Tibial artery (tissue), 4 donors: ENCODE measurements at regions not wholly inside any gene's neighbourhood (a gene's known extent, or its start where the extent isn't known, plus 50 kb on each side); places are given as distances from the start of the nearest gene placed in this dataset.
"Not testable (repeated sequence)": the region's sequence is repeated elsewhere in the genome, so short reads cannot be mapped to it uniquely, and the experiment has no call there.

Source experiments
- DNase-seq, 2 donors: peaks; one replicate each; pipeline ENCODE4 v3.0.0-alpha.2; 2019
- H3K27ac ChIP-seq, 2 donors: fragments of 200-600 bp; sonication (generic) in 1 of 2; 1 replicate in 1 of 2; 2 replicates in 1 of 2; pipeline ENCODE4 v1.5.1; 2018 to 2019; ENCODE audit warnings: mild to moderate bottlenecking in 1 of 2
- H3K27me3 ChIP-seq, 2 donors: fragments of 200-600 bp; sonication (generic) in 1 of 2; one replicate each; pipeline versions ENCODE4 v1.5.1 to v1.6.0; 2016 to 2019
- H3K36me3 ChIP-seq, 3 donors: fragments of 200-600 bp; sonication (generic) in 2 of 3; one replicate each; pipeline ENCODE4 v1.5.1; 2016 to 2019; ENCODE audit warnings: mild to moderate bottlenecking in 2 of 3
- H3K4me1 ChIP-seq, 4 donors: fragments of 200-600 bp; sonication (generic) in 2 of 4; 1 replicate in 3 of 4; 2 replicates in 1 of 4; pipeline ENCODE4 v1.5.1; 2016 to 2019
- H3K4me3 ChIP-seq, 2 donors: fragments of 200-600 bp; sonication (generic) in 1 of 2; 1 replicate in 1 of 2; 2 replicates in 1 of 2; pipeline ENCODE4 v1.5.1; 2018 to 2019; ENCODE audit warnings: mild to moderate bottlenecking in 2 of 2
- H3K9me3 ChIP-seq, 3 donors: fragments of 200-600 bp; sonication (generic) in 1 of 3; one replicate each; pipeline ENCODE4 v1.5.1; 2016 to 2019
- intact Hi-C: fragments of 100-400 bp; cut with DNase I; formaldehyde crosslinking; loops from one replicate; pipeline ENCODE4 v1.15.0; 2023; ENCODE audit warnings: low total_unique reads
- TF ChIP-seq, protein P1 (sequence below), 2 experiments: fragments of 200-600 bp in 1 of 2; fragments of 450-650 bp in 1 of 2; IDR thresholded peaks; one replicate each; pipeline ENCODE4 v1.5.1; 2017 to 2019; ENCODE audit warnings: antibody characterized with exemption in 2 of 2, mild to moderate bottlenecking in 1 of 2, moderate library complexity in 1 of 2

GRCh38 chr12:38201461-38202276 lies 114.9 kb upstream of the ALG10B start:
- intact Hi-C loops: no loop called here
- Histone ChIP-seq H3K27me3 (no peaks in the 10 kb centered on the region), H3K4me1 (no peaks in the 10 kb centered on the region), H3K9me3 (peaks cover 0 to 3% (median 0%) of the 10 kb centered on the region in 3 donors), H3K36me3 (no peaks in the 10 kb centered on the region), H3K27ac (no peak overlapping the region), H3K4me3 (no peak overlapping the region)
- TF ChIP-seq, protein P1, sequence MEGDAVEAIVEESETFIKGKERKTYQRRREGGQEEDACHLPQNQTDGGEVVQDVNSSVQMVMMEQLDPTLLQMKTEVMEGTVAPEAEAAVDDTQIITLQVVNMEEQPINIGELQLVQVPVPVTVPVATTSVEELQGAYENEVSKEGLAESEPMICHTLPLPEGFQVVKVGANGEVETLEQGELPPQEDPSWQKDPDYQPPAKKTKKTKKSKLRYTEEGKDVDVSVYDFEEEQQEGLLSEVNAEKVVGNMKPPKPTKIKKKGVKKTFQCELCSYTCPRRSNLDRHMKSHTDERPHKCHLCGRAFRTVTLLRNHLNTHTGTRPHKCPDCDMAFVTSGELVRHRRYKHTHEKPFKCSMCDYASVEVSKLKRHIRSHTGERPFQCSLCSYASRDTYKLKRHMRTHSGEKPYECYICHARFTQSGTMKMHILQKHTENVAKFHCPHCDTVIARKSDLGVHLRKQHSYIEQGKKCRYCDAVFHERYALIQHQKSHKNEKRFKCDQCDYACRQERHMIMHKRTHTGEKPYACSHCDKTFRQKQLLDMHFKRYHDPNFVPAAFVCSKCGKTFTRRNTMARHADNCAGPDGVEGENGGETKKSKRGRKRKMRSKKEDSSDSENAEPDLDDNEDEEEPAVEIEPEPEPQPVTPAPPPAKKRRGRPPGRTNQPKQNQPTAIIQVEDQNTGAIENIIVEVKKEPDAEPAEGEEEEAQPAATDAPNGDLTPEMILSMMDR (IDR thresholded peaks at IDR 0.05): no peak
- DNase-seq: no peak

GRCh38 chr12:38204831-38205230 lies 111.7 kb upstream of the ALG10B start:
- intact Hi-C loops: no loop called here
- no peaks in the 10 kb centered on the region for H3K27me3 ChIP-seq
- no peaks in the 10 kb centered on the region for H3K4me1 ChIP-seq
- no peak overlapping the region for H3K4me3 ChIP-seq
- H3K36me3 ChIP-seq: no peaks in the 10 kb centered on the region
- H3K9me3 ChIP-seq: peaks cover 0 to 3% (median 0%) of the 10 kb centered on the region in 3 donors
- TF ChIP-seq, protein P1 (IDR thresholded peaks at IDR 0.05): no peak
- no peak overlapping the region for H3K27ac ChIP-seq
- no peak for DNase-seq

DNA sequence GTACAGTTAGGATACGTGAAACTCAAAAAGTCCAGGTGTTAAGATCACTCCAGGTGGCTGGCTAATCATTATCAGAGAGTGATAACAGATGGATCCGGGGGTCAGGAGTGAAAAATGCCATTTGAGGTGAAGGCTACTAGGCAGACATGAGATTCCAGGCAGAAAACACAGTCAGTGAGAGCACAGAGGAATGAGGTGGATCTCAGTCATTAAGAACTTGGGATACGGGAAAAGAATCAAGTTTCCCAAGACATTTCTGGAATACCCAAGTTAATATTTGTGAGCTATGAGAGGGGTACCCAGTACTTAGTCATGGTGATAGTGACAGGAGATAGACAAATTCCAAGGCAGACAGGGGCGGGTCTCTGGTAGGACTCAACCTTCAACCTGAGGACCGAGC lies 94.6 kb upstream of the ALG10B start:
- Histone ChIP-seq H3K9me3 (no peaks in the 10 kb centered on the region), H3K27me3 (no peaks in the 10 kb centered on the region), H3K4me1 (no peaks in the 10 kb centered on the region), H3K36me3 (no peaks in the 10 kb centered on the region), H3K27ac (no peak overlapping the region), H3K4me3 (no peak overlapping the region)
- no peak for DNase-seq
- intact Hi-C loops: no loop called here
- TF ChIP-seq, protein P1 (IDR thresholded peaks at IDR 0.05): no peak

DNA sequence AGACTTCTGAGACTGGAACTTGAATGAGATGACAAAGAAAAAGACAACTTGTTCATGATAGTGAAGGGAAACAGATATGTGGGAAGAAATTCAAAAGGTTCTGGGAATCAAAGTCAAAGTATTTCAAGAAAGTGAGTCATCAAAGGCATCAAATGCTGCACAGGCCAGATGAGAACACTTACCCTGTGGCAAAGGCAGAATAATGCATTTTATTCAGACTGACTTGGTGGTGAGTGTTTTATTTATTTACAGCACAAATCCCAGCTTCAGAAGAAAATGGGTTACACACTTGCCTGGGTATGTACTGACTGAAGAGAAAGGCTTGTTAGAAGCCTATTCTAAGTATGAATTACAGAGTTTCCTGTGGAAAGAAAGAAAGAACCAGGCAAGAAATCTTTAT lies 78.2 kb upstream of the ALG10B start:
- H3K27me3 ChIP-seq, DNase-seq, H3K9me3 ChIP-seq, H3K4me1 ChIP-seq, H3K36me3 ChIP-seq, H3K27ac ChIP-seq, H3K4me3 ChIP-seq, intact Hi-C loops: not testable (repeated sequence)

DNA sequence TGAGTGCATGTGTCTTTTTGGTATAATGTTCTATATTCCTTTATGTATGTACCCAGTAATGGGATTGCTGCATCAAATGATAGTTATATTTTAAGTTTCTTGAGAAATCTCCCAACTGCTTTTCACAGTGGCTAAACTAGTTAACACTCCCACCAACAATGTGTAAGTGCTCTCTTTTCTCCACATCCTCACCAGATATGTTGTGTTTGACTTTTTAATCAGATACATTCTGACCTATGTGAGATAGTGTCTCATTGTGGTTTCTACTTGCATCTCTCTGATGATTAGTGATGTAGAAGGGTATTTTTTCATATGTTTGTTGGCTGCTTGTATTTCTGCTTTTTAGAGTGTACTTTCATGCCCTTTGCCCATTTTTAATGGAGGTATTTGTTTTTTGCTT lies 62.8 kb upstream of the ALG10B start:
- Histone ChIP-seq H3K4me1 (no peaks in the 10 kb centered on the region), H3K27ac (no peak overlapping the region), H3K36me3 (no peaks in the 10 kb centered on the region), H3K9me3 (no peaks in the 10 kb centered on the region), H3K27me3 (no peaks in the 10 kb centered on the region), H3K4me3 (no peak overlapping the region)
- no peak for DNase-seq
- intact Hi-C loops: no loop called here
- TF ChIP-seq, protein P1 (IDR thresholded peaks at IDR 0.05): no peak

GRCh38 chr12:38258411-38258810 lies 58.2 kb upstream of the ALG10B start:
- H3K36me3 ChIP-seq: no peaks in the 10 kb centered on the region
- H3K4me1 ChIP-seq: no peaks in the 10 kb centered on the region
- no peak overlapping the region for H3K4me3 ChIP-seq
- H3K27ac ChIP-seq: no peak overlapping the region
- DNase-seq: no peak
- H3K27me3 ChIP-seq: no peaks in the 10 kb centered on the region
- TF ChIP-seq, protein P1 (IDR thresholded peaks at IDR 0.05): no peak
- intact Hi-C loops: no loop called here
- H3K9me3 ChIP-seq: no peaks in the 10 kb centered on the region
